CD4-positive, CD25-positive, alpha-beta regulatory T cell (primary cell): ENCODE measurements at regions not wholly inside any gene's neighbourhood (a gene's known extent, or its start where the extent isn't known, plus 50 kb on each side); places are given as distances from the start of the nearest gene placed in this dataset.
"Not testable (repeated sequence)": the region's sequence is repeated elsewhere in the genome, so short reads cannot be mapped to it uniquely, and the experiment has no call there.

Experiments used
- ATAC-seq, 2 donors: fragments of 150-1000 bp; cut with Tn5 transposase; one replicate each; pipeline ENCODE4 v1.10.0; 2021; ENCODE audit warnings: low read depth in 2 of 2, moderate number of reproducible peaks in 2 of 2, moderate library complexity in 1 of 2
- DNase-seq, 3 donors: peaks; one replicate each; pipeline versions ENCODE4 v3.0.0 to v3.0.0-alpha.2; 2012 to 2022; ENCODE audit warnings: mixed read lengths in 1 of 3
- H3K27ac ChIP-seq: one replicate; pipeline ENCODE4 v1.7.0; 2013; ENCODE audit warnings: mild to moderate bottlenecking, low read length; ENCODE audit not compliant: insufficient read depth, poor library complexity, severe bottlenecking
- H3K27me3 ChIP-seq: one replicate; pipeline ENCODE4 v1.7.0; 2013; ENCODE audit warnings: low read length; ENCODE audit not compliant: control insufficient read depth, insufficient read depth
- H3K36me3 ChIP-seq: one replicate; pipeline ENCODE4 v1.7.0; 2013; ENCODE audit warnings: mild to moderate bottlenecking, low read length, moderate library complexity; ENCODE audit not compliant: control insufficient read depth, insufficient read depth
- H3K4me1 ChIP-seq: 2 replicates; pipeline ENCODE4 v1.7.0; 2013; ENCODE audit warnings: mild to moderate bottlenecking, low read length; ENCODE audit not compliant: insufficient read depth, control insufficient read depth, poor library complexity, severe bottlenecking
- H3K4me3 ChIP-seq: one replicate; pipeline ENCODE4 v1.7.0; 2013; ENCODE audit warnings: low read depth, mild to moderate bottlenecking, low read length, moderate library complexity
- H3K9me3 ChIP-seq, 2 experiments: 1 replicate in 1 of 2; 2 replicates in 1 of 2; pipeline ENCODE4 v1.7.0; 2013; ENCODE audit warnings: low read length in 2 of 2, mild to moderate bottlenecking in 1 of 2, moderate library complexity in 1 of 2; ENCODE audit not compliant: control insufficient read depth in 2 of 2
- H3K27ac Mint-ChIP-seq, 3 donors: one replicate each; pipeline ENCODE4 v1.8.0; 2020 to 2022; ENCODE audit warnings: mild to moderate bottlenecking in 3 of 3, mixed read lengths in 3 of 3, moderate library complexity in 2 of 3
- H3K27me3 Mint-ChIP-seq: one replicate; pipeline ENCODE4 v1.8.0; 2022; ENCODE audit warnings: mild to moderate bottlenecking, mixed read lengths
- H3K36me3 Mint-ChIP-seq: one replicate; pipeline ENCODE4 v1.8.0; 2020; ENCODE audit warnings: mixed read lengths
- H3K4me1 Mint-ChIP-seq, 4 donors: one replicate each; pipeline ENCODE4 v1.8.0; 2020 to 2022; ENCODE audit warnings: mixed read lengths in 4 of 4, mild to moderate bottlenecking in 1 of 4
- H3K4me3 Mint-ChIP-seq, 4 donors: one replicate each; pipeline ENCODE4 v1.8.0; 2020 to 2022; ENCODE audit warnings: mild to moderate bottlenecking in 4 of 4, mixed read lengths in 4 of 4, moderate library complexity in 3 of 4
- H3K9me3 Mint-ChIP-seq, 7 donors: one replicate each; pipeline ENCODE4 v1.8.0; 2020 to 2022; ENCODE audit warnings: mixed read lengths in 7 of 7, mild to moderate bottlenecking in 3 of 7, moderate library complexity in 2 of 7

DNA sequence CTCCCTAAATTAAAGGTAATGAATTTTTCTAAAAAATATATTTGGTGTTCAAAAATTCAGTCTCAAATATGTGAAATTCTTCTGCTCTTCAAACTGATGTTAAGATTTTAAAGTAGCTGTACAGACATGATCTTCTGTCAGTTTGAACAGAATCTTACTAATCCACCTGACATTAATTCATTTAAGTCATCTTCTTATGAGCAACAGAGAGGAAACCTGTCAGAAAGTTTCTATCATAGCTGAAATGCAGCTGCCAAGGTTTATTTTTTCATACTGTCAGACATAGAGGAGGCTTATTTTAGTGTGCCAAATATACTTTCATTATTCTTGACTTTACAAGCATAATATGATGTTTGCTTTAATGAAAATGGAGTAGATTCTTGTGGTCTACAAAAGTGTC, 686.6 kb upstream of the MIS18BP1 start:
- Histone ChIP-seq H3K4me3 (no peak overlapping the region), H3K27me3 (no peaks in the 10 kb centered on the region), H3K27ac (no peak overlapping the region), H3K9me3 (peaks cover 3% of the 10 kb centered on the region in 2 experiments), H3K36me3 (no peaks in the 10 kb centered on the region), H3K4me1 (no peaks in the 10 kb centered on the region)
- Mint-ChIP-seq H3K27me3 (no peaks in the 10 kb centered on the region), H3K4me1 (no peaks in the 10 kb centered on the region), H3K36me3 (no peaks in the 10 kb centered on the region), H3K27ac (no peak overlapping the region), H3K9me3 (peaks cover 1 to 30% (median 14%) of the 10 kb centered on the region in 7 donors), H3K4me3 (no peak overlapping the region)
- DNase-seq, result no peak
- ATAC-seq, result no peak

DNA sequence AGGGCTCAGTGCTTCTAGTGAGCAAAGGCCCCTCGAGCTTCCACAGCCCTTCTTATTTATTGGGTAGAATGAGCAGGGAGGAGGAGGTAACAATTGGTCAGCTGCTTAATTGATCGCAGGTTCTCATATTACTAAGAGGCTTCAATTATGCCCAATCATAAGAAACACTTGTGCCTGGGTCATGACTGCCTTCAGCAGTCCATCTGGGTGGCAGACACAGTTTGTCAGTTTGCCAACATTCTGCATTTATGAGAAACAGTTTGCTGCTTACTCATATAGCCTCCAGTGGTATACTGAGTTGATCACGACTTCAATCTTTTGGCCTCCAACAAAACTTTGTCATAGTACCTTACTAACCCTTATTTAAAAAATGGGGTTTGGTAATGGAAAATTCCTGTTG, 667.0 kb upstream of the MIS18BP1 start:
- H3K27ac Mint-ChIP-seq, ATAC-seq, DNase-seq, H3K36me3 ChIP-seq, H3K4me3 Mint-ChIP-seq, H3K4me1 ChIP-seq, H3K4me1 Mint-ChIP-seq, H3K27ac ChIP-seq, H3K27me3 Mint-ChIP-seq, H3K9me3 ChIP-seq, H3K36me3 Mint-ChIP-seq, H3K27me3 ChIP-seq, H3K4me3 ChIP-seq: not testable (repeated sequence)
- H3K9me3 Mint-ChIP-seq, result peaks cover 0 to 13% (median 3%) of the 10 kb centered on the region in 7 donors

DNA sequence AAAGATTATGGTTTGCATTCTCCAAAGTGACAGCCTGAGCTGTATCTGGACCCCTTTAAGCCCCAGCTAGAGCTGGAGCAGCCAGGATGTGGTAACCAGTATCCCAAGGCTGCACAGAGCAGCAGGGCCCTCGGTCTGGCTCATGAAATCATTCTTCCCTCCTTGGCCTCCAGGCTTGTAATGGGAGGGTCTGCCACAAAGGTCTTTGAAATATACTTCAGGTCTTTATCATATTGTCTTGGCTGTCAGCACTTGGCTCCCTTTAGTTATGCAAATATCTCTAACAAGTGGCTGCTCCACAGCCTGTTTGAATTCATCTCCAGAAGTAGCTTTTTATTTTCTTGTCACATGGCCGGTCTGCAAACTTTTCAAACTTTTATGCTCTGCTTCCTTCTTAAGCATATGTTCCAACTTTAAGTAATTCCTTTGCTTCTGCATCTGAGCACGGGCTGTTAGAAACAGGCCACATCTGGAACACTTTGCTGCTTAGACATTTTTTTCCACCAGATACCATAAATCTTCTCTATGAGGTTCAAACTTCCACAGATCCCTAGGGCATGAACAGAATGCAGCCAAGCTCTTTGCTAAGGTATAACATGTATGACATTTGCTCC, 663.4 kb upstream of the MIS18BP1 start:
- Mint-ChIP-seq H3K9me3 (peaks cover 0 to 21% (median 6%) of the 10 kb centered on the region in 7 donors), H3K4me1 (no peaks in the 10 kb centered on the region), H3K36me3 (no peaks in the 10 kb centered on the region), H3K27ac (no peak overlapping the region), H3K27me3 (no peaks in the 10 kb centered on the region), H3K4me3 (no peak overlapping the region)
- Histone ChIP-seq H3K4me1 (no peaks in the 10 kb centered on the region), H3K27ac (no peak overlapping the region), H3K27me3 (no peaks in the 10 kb centered on the region), H3K4me3 (no peak overlapping the region), H3K9me3 (no peaks in the 10 kb centered on the region), H3K36me3 (no peaks in the 10 kb centered on the region)
- ATAC-seq, result no peak
- no peak for DNase-seq

DNA sequence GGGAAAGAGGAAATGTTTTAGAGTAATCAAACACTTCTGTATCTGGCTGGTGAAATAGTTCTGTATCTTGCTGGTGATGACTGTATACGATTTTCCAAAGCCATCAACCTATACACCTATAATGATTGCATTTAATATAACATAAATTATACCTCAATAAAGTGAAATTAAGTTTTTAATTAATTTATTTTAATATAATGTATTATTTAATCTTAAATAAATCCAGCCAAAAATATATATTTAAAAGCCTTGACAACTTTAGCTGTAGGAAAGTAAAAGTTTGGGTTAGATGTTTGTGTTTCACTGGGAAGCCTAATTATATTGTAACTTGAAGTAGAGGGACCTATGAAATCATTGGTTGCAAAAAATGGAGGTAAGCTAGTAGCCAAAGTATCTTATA, 654.8 kb upstream of the MIS18BP1 start:
- H3K27ac Mint-ChIP-seq, result no peak overlapping the region
- H3K9me3 Mint-ChIP-seq, result peaks cover 0 to 7% (median 3%) of the 10 kb centered on the region in 7 donors
- H3K27me3 Mint-ChIP-seq, result no peaks in the 10 kb centered on the region

DNA sequence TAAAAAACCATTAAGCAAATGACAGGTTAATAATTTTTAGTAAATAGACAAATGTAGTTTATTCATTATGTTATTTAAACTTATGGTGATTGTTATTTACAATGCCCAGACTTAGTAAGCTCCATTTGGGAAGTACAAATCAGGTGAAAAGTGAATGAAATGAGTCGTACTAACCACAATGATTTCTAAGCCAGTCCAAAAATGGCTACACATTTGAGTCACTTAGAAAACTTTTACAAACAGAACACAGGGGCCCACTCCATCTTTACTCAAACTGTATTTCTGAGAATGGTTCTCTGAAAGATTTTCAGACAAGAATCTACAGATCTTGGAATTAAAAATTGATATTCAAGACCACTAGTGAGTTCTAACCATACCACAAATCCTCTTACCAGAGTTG, 653.3 kb upstream of the MIS18BP1 start:
- ATAC-seq, result no peak
- H3K36me3 Mint-ChIP-seq, result no peaks in the 10 kb centered on the region

More for the DNA sequence above, 654.8 kb upstream of the MIS18BP1 start:
- H3K36me3 ChIP-seq, result no peaks in the 10 kb centered on the region
- no peak overlapping the region for H3K4me3 ChIP-seq
- no peaks in the 10 kb centered on the region for H3K9me3 ChIP-seq
- H3K4me3 Mint-ChIP-seq, result no peak overlapping the region
- H3K4me1 Mint-ChIP-seq, result no peaks in the 10 kb centered on the region
- DNase-seq, result no peak
- ATAC-seq, result no peak
- no peaks in the 10 kb centered on the region for H3K36me3 Mint-ChIP-seq
- no peaks in the 10 kb centered on the region for H3K27me3 ChIP-seq
- no peaks in the 10 kb centered on the region for H3K4me1 ChIP-seq
- no peak overlapping the region for H3K27ac ChIP-seq

DNA sequence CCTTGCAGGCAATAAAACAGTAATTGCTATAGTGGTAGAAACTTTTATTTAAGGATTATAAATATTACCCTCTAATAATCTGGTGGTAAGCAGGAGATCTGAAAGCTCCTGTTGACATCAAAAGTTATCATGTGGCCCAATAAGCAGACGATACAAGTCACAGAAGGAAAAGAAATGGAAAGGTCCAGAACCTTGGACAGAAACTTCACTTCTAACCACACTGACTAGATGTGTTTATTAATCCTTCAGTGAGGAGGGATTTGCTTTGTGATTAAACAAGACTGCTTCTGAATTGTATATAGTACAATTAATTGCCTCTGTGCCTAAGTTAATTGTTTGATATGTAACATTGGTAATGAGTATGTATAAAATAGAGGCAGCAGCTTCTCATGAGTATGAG, 652.7 kb upstream of the MIS18BP1 start:
- no peaks in the 10 kb centered on the region for H3K27me3 Mint-ChIP-seq

More for the DNA sequence above, 653.3 kb upstream of the MIS18BP1 start:
- Histone ChIP-seq H3K9me3 (no peaks in the 10 kb centered on the region), H3K27ac (no peak overlapping the region), H3K4me3 (no peak overlapping the region), H3K36me3 (no peaks in the 10 kb centered on the region), H3K4me1 (no peaks in the 10 kb centered on the region), H3K27me3 (no peaks in the 10 kb centered on the region)
- Mint-ChIP-seq H3K4me3 (no peak overlapping the region), H3K4me1 (no peaks in the 10 kb centered on the region), H3K27ac (no peak overlapping the region), H3K9me3 (peaks cover 1 to 6% (median 3%) of the 10 kb centered on the region in 7 donors), H3K27me3 (no peaks in the 10 kb centered on the region)
- no peak for DNase-seq

DNA sequence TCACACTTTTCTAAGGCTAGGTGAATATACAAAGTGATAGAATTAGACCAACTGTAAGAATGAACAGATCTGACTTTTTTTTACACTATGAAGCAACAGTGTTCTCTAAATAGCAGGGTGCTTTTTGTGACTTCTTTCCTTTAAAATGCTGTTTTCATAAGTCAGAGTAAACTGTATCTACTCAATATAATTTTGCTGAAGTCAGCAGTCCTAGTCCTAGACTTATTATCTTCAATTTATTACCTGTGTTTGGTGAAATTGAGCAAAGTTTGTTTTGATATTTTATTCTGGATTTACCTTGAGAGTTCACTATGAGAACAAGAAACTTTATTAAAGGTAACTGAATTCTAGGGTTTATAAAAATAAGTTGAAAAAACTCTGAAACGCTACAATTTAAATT, 651.3 kb upstream of the MIS18BP1 start:
- Mint-ChIP-seq H3K27me3 (no peaks in the 10 kb centered on the region), H3K9me3 (peaks cover 3 to 10% (median 4%) of the 10 kb centered on the region in 7 donors), H3K36me3 (no peaks in the 10 kb centered on the region), H3K4me3 (no peak overlapping the region), H3K4me1 (no peaks in the 10 kb centered on the region), H3K27ac (no peak overlapping the region)
- Histone ChIP-seq H3K9me3 (peaks cover 0 to 9% of the 10 kb centered on the region in 2 experiments), H3K4me1 (no peaks in the 10 kb centered on the region), H3K27ac (no peak overlapping the region), H3K27me3 (no peaks in the 10 kb centered on the region), H3K4me3 (no peak overlapping the region), H3K36me3 (no peaks in the 10 kb centered on the region)
- no peak for ATAC-seq
- DNase-seq, result no peak

More for the DNA sequence above, 652.7 kb upstream of the MIS18BP1 start:
- H3K4me3 Mint-ChIP-seq, result no peak overlapping the region
- DNase-seq (no peak), ATAC-seq (no peak)
- H3K27me3 ChIP-seq, result no peaks in the 10 kb centered on the region
- peaks cover 1 to 7% (median 3%) of the 10 kb centered on the region in 7 donors for H3K9me3 Mint-ChIP-seq
- H3K9me3 ChIP-seq, result no peaks in the 10 kb centered on the region
- no peak overlapping the region for H3K27ac Mint-ChIP-seq
- H3K4me1 Mint-ChIP-seq, result no peaks in the 10 kb centered on the region
- no peak overlapping the region for H3K27ac ChIP-seq
- H3K36me3 ChIP-seq, result no peaks in the 10 kb centered on the region
- no peaks in the 10 kb centered on the region for H3K36me3 Mint-ChIP-seq
- no peak overlapping the region for H3K4me3 ChIP-seq
- no peaks in the 10 kb centered on the region for H3K4me1 ChIP-seq

DNA sequence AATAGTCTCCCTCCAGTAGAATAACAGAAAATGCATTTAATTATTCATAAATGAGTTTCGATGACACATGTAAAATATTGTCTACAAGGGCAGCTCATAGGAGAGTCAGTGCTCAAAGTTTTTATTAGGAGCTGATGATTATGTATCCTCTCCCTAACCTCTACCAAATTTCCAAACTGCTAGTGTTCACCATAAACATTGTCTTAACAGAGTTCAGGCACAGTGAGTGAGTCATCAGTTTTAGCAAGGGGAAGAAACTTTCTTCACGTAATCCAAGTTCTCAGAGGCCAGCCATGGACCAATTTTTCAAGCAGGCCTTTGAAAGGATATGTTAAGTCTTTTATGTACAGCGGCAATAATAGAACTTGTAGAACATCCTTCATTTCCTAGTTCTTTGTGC, 649.2 kb upstream of the MIS18BP1 start:
- Histone ChIP-seq H3K36me3 (no peaks in the 10 kb centered on the region), H3K4me3 (no peak overlapping the region), H3K27ac (no peak overlapping the region), H3K9me3 (peaks cover 0 to 9% of the 10 kb centered on the region in 2 experiments), H3K4me1 (no peaks in the 10 kb centered on the region), H3K27me3 (no peaks in the 10 kb centered on the region)
- H3K9me3 Mint-ChIP-seq, result peaks cover 1 to 18% (median 3%) of the 10 kb centered on the region in 7 donors
- H3K27ac Mint-ChIP-seq, result no peak overlapping the region
- no peak overlapping the region for H3K4me3 Mint-ChIP-seq
- H3K4me1 Mint-ChIP-seq, result no peaks in the 10 kb centered on the region
- ATAC-seq, result no peak
- no peaks in the 10 kb centered on the region for H3K27me3 Mint-ChIP-seq
- H3K36me3 Mint-ChIP-seq, result no peaks in the 10 kb centered on the region
- DNase-seq, result no peak
